ENCODE measurements at regions not wholly inside any gene's neighbourhood (a gene's known extent, or its start where the extent isn't known, plus 50 kb on each side); places are given as distances from the start of the nearest gene placed in this dataset.

- ChIA-PET CTCF (interaction anchor here (0.7 kb wide), 1 partner anchor 616 kb away, joined by 3 read pairs; no protein-coding TSS in a partner anchor), POLR2A (no interaction called here)
- no peak overlapping the region for H3K4me3 ChIP-seq (ENCODE audit: low read depth, low read length)
These were observed 559.6 kb upstream of the DIPK2B start for GRCh38 chrX:45760187-45760742.

GRCh38 chrX:45758738-45759397 is 558.2 kb upstream of the DIPK2B start:
- H3K4me3 ChIP-seq (ENCODE audit: low read depth, low read length): no peak overlapping the region
- no peaks in the 10 kb centered on the region for H3K27me3 ChIP-seq (ENCODE audit: control insufficient read depth, insufficient read depth, low read length)
- no peak for DNase-seq (ENCODE audit: low read depth)
- CTCF ChIA-PET: no interaction called here
- POLR2A ChIA-PET: interaction anchor here (0.5 to 1.0 kb wide), 3 partner anchors 10 to 1409 kb away, joined by 3 to 4 read pairs (median 3); no protein-coding TSS in a partner anchor
- no peak for TF ChIP-seq CTCF (IDR thresholded peaks at IDR 0.05; ENCODE audit: insufficient read depth, low read depth, low read length)
- no peaks in the 10 kb centered on the region; the same call in 1 of the 2 replicates for H3K36me3 ChIP-seq (ENCODE audit: control insufficient read depth, insufficient read depth, low read length)

More at GRCh38 chrX:45760187-45760742, 559.6 kb upstream of the DIPK2B start:
- Histone ChIP-seq H3K27me3 (ENCODE audit: control insufficient read depth, insufficient read depth, low read length) (no peaks in the 10 kb centered on the region), H3K36me3 (ENCODE audit: control insufficient read depth, insufficient read depth, low read length) (no peaks in the 10 kb centered on the region)
- no peak for TF ChIP-seq CTCF (IDR thresholded peaks at IDR 0.05; ENCODE audit: insufficient read depth, low read depth, low read length)
- DNase-seq (ENCODE audit: low read depth): no peak

GRCh38 chrX:45758319-45758718 is 557.6 kb upstream of the DIPK2B start:
- Histone ChIP-seq H3K36me3 (ENCODE audit: control insufficient read depth, insufficient read depth, low read length) (no peaks in the 10 kb centered on the region; the same call in 1 of the 2 replicates), H3K4me3 (ENCODE audit: low read depth, low read length) (no peak overlapping the region), H3K27me3 (ENCODE audit: control insufficient read depth, insufficient read depth, low read length) (no peaks in the 10 kb centered on the region)
- DNase-seq (ENCODE audit: low read depth): peak; percentile 61
- ChIA-PET POLR2A (interaction anchor here (0.5 to 1.0 kb wide), 2 partner anchors 135 to 1409 kb away, joined by 3 to 4 read pairs; no protein-coding TSS in a partner anchor), CTCF (interaction anchor here (0.7 kb wide), 1 partner anchor 247 kb away, joined by 3 read pairs; no protein-coding TSS in a partner anchor)
- TF ChIP-seq CTCF (IDR thresholded peaks at IDR 0.05; ENCODE audit: insufficient read depth, low read depth, low read length): no peak

GRCh38 chrX:45757272-45757671 is 556.6 kb upstream of the DIPK2B start:
- Histone ChIP-seq H3K4me3 (ENCODE audit: low read depth, low read length) (no peak overlapping the region), H3K27me3 (ENCODE audit: control insufficient read depth, insufficient read depth, low read length) (no peaks in the 10 kb centered on the region), H3K36me3 (ENCODE audit: control insufficient read depth, insufficient read depth, low read length) (no peaks in the 10 kb centered on the region; the same call in 1 of the 2 replicates)
- DNase-seq (ENCODE audit: low read depth): no peak
- no peak for TF ChIP-seq CTCF (IDR thresholded peaks at IDR 0.05; ENCODE audit: insufficient read depth, low read depth, low read length)
- ChIA-PET POLR2A (no interaction called here), CTCF (no interaction called here)

- Histone ChIP-seq H3K27me3 (ENCODE audit: control insufficient read depth, insufficient read depth, low read length) (no peaks in the 10 kb centered on the region), H3K4me3 (ENCODE audit: low read depth, low read length) (no peak overlapping the region), H3K36me3 (ENCODE audit: control insufficient read depth, insufficient read depth, low read length) (no peaks in the 10 kb centered on the region; the same call in 1 of the 2 replicates)
- POLR2A ChIA-PET: no interaction called here
- TF ChIP-seq CTCF (IDR thresholded peaks at IDR 0.05; ENCODE audit: insufficient read depth, low read depth, low read length): no peak
- CTCF ChIA-PET: interaction anchor here (0.9 to 1.1 kb wide), 2 partner anchors 241 to 242 kb away, joined by 3 to 4 read pairs; no protein-coding TSS in a partner anchor
- DNase-seq (ENCODE audit: low read depth): no peak
These were observed 555.9 kb upstream of the DIPK2B start for GRCh38 chrX:45756557-45756956.

Measured in BJ (cell line).